Testis (tissue), 2 donors: ENCODE measurements at regions not wholly inside any gene's neighbourhood (a gene's known extent, or its start where the extent isn't known, plus 50 kb on each side); places are given as distances from the start of the nearest gene placed in this dataset.

Source experiments
- POLR2A ChIP-seq: fragments of 450-650 bp; IDR thresholded peaks from one replicate; pipeline ENCODE4 v1.6.1; 2017; ENCODE audit warnings: antibody characterized with exemption, mild to moderate bottlenecking, moderate library complexity
- TF ChIP-seq, protein P1 (sequence below), 3 experiments: fragments of 450-650 bp in 2 of 3; fragments of 200-600 bp in 1 of 3; sonication (generic) in 1 of 3; IDR thresholded peaks; one replicate each; pipeline ENCODE4 v1.5.1; 2016 to 2019; ENCODE audit warnings: antibody characterized with exemption in 3 of 3, mild to moderate bottlenecking in 2 of 3, moderate library complexity in 1 of 3

DNA sequence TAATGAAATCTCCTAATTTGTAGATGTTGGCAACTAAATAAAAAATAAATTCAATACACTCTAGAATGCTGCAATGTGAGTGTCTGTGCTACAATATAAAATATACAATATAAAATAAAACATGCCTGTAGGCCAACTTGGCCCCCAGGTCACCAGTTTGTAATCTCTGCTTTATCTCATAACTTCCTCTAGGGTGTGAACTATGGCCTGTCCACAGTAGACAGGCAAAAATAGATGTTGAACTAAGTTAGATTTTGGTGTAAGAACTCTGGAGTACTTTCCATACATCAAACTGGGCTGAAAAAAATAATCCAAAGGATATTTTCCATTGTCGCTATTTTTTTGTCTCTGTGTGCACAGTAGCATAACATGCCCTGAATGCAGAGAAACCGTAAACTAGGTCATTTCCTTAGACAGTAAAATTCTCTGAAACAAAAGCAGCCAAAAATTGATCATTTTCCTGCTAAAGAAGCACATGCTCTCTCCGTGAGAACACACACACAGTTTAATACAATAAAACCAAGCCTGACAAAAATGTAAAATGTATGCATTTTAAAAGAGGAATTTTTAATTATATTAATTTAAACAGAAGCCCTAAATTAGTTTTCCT lies 98.5 kb upstream of the ZFP64 start:
- TF ChIP-seq, protein P1, sequence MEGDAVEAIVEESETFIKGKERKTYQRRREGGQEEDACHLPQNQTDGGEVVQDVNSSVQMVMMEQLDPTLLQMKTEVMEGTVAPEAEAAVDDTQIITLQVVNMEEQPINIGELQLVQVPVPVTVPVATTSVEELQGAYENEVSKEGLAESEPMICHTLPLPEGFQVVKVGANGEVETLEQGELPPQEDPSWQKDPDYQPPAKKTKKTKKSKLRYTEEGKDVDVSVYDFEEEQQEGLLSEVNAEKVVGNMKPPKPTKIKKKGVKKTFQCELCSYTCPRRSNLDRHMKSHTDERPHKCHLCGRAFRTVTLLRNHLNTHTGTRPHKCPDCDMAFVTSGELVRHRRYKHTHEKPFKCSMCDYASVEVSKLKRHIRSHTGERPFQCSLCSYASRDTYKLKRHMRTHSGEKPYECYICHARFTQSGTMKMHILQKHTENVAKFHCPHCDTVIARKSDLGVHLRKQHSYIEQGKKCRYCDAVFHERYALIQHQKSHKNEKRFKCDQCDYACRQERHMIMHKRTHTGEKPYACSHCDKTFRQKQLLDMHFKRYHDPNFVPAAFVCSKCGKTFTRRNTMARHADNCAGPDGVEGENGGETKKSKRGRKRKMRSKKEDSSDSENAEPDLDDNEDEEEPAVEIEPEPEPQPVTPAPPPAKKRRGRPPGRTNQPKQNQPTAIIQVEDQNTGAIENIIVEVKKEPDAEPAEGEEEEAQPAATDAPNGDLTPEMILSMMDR (IDR thresholded peaks at IDR 0.05), result no peak
- TF ChIP-seq POLR2A, result no peak
